NCI-H146 treated with DMSO at 0.1 percent for 48 hours (cell line): ENCODE measurements at regions not wholly inside any gene's neighbourhood (a gene's known extent, or its start where the extent isn't known, plus 50 kb on each side); places are given as distances from the start of the nearest gene placed in this dataset.

Experiments
- DNase-seq: peaks from one replicate; lab custom pipeline; 2025; ENCODE audit not compliant: unreplicated experiment; lab: John Stamatoyannopoulos, UW

GRCh38 chr5:160905285-160905684 is 53.3 kb upstream of the ATP10B start:
- no peak for DNase-seq

GRCh38 chr5:160904591-160904990 is 52.6 kb upstream of the ATP10B start:
- DNase-seq = no peak

GRCh38 chr5:160903551-160903950 is 51.5 kb upstream of the ATP10B start:
- no peak for DNase-seq

- no peak for DNase-seq
Observed at GRCh38 chr5:160903076-160903475, 51.1 kb upstream of the ATP10B start.
